GM12878 (cell line): ENCODE measurements at regions not wholly inside any gene's neighbourhood (a gene's known extent, or its start where the extent isn't known, plus 50 kb on each side); places are given as distances from the start of the nearest gene placed in this dataset.

Source experiments
- ATAC-seq: fragments of 200-7000 bp; cut with Tn5 transposase; 3 replicates; pipeline ENCODE4 v1.9.1; 2020; ENCODE audit warnings: mild to moderate bottlenecking, moderate library complexity
- BruUV-seq: library from RNA; stranded (reverse); fragments of 400-500 nt; replicated peaks from 2 replicates; lab custom pipeline; 2021; lab: Mats Ljungman, UMichigan
- CTCF ChIA-PET: fragments of 300-600 bp; sonication (Branson Sonifier 250); formaldehyde crosslinking; extraction: SDS; loops from one replicate; lab custom pipeline; 2021; ENCODE audit warnings: inconsistent platforms; lab: Yijun Ruan, JAX
- POLR2A ChIA-PET: fragments of 350-600 bp; formaldehyde crosslinking; extraction: SDS; loops from one replicate; lab custom pipeline; 2021; ENCODE audit warnings: inconsistent platforms; lab: Charles Lee
- RAD21 ChIA-PET: fragments of 300-600 bp; sonication (Branson Sonifier 250); formaldehyde crosslinking; loops from one replicate; lab custom pipeline; 2023; ENCODE audit warnings: antibody characterized with exemption; ENCODE audit not compliant: unreplicated experiment; lab: Charles Lee
- SMC1A ChIA-PET: fragments of 300-600 bp; sonication (Branson Sonifier 250); formaldehyde crosslinking; loops from one replicate; lab custom pipeline; 2023; ENCODE audit not compliant: unreplicated experiment, uncharacterized antibody; lab: Charles Lee
- DNase-seq: peaks from one replicate; pipeline ENCODE4 v3.0.0-alpha.2; 2011; ENCODE audit warnings: low read depth, low spot score
- FAIRE-seq: peaks from 3 replicates; lab custom pipeline; 2011; peaks lifted over from hg19 to GRCh38; lab: Jason Lieb, UNC
- H2AFZ ChIP-seq: 2 replicates; pipeline ENCODE4 v1.6.0; 2011; ENCODE audit warnings: low read depth, low read length, control low read depth; ENCODE audit not compliant: control insufficient read depth
- H3K27ac ChIP-seq: 2 replicates; pipeline ENCODE4 v1.5.1; 2011; ENCODE audit warnings: control low read depth; ENCODE audit not compliant: control insufficient read depth, insufficient read depth
- H3K27me3 ChIP-seq, 2 experiments: replicated peaks in 1 of 2; 2 replicates each; pipeline versions ENCODE4 v1.6.0 to v1.6.1; 2011; ENCODE audit warnings: low read length in 1 of 2; ENCODE audit not compliant: control insufficient read depth in 2 of 2, insufficient read depth in 2 of 2
- H3K36me3 ChIP-seq, 2 experiments: 2 replicates each; pipeline ENCODE4 v1.5.1; 2011; ENCODE audit warnings: low read length in 1 of 2; ENCODE audit not compliant: control insufficient read depth in 2 of 2, insufficient read depth in 2 of 2
- H3K4me1 ChIP-seq: 2 replicates; pipeline ENCODE4 v1.6.1; 2011; ENCODE audit warnings: mild to moderate bottlenecking, low read length, moderate library complexity, mixed read lengths; ENCODE audit not compliant: control insufficient read depth, insufficient read depth
- H3K4me2 ChIP-seq: 2 replicates; pipeline ENCODE4 v1.6.0; 2011; ENCODE audit warnings: control low read depth; ENCODE audit not compliant: control insufficient read depth, insufficient read depth
- H3K4me3 ChIP-seq: fragments of 200-600 bp; sonication (generic); 2 replicates; pipeline ENCODE4 v1.5.1; 2016
- H3K79me2 ChIP-seq: 2 replicates; pipeline ENCODE4 v1.6.0; 2011; ENCODE audit warnings: low read length; ENCODE audit not compliant: control insufficient read depth, insufficient read depth
- H3K9ac ChIP-seq: 2 replicates; pipeline ENCODE4 v1.8.0; 2011; ENCODE audit warnings: low read length, control low read depth, mixed read lengths; ENCODE audit not compliant: control insufficient read depth, insufficient read depth
- H3K9me3 ChIP-seq: replicated peaks from 3 replicates; pipeline ENCODE4 v1.5.1; 2011; ENCODE audit warnings: mild to moderate bottlenecking, low read length; ENCODE audit not compliant: control insufficient read depth, insufficient read depth
- H4K20me1 ChIP-seq: 2 replicates; pipeline ENCODE4 v1.6.0; 2011; ENCODE audit not compliant: control insufficient read depth, insufficient read depth
- BACH1 ChIP-seq: fragments of 450-650 bp; IDR thresholded peaks from 2 replicates; pipeline ENCODE4 v1.6.1; 2017; ENCODE audit warnings: mild to moderate bottlenecking, borderline replicate concordance
- BHLHE40 ChIP-seq, 2 experiments: fragments of 450-650 bp in 1 of 2; IDR thresholded peaks; 2 replicates each; pipeline ENCODE4 v1.6.1; 2011 to 2017; ENCODE audit warnings: low read depth in 2 of 2, borderline replicate concordance in 1 of 2, improper control_type of control experiment in 1 of 2, low read length in 1 of 2, mild to moderate bottlenecking in 1 of 2
- BMI1 ChIP-seq: fragments of 450-650 bp; IDR thresholded peaks from 2 replicates; pipeline ENCODE4 v1.6.1; 2016; ENCODE audit warnings: mild to moderate bottlenecking, moderate library complexity, borderline replicate concordance
- BRCA1 ChIP-seq: IDR thresholded peaks from 2 replicates; pipeline ENCODE4 v1.6.1; 2011; ENCODE audit warnings: low read depth, low read length, improper control_type of control experiment
- CBX3 ChIP-seq: fragments of 200-600 bp; sonication (generic); IDR thresholded peaks from 2 replicates; pipeline ENCODE4 v1.6.1; 2016; ENCODE audit warnings: low read depth, borderline replicate concordance
- IKZF2 ChIP-seq, 2 experiments: fragments of 450-650 bp; IDR thresholded peaks; 2 replicates each; pipeline ENCODE4 v1.6.1; 2017; ENCODE audit warnings: mild to moderate bottlenecking in 2 of 2, moderate library complexity in 2 of 2
- KLF5 ChIP-seq: fragments of 450-650 bp; IDR thresholded peaks from 2 replicates; pipeline ENCODE4 v1.6.1; 2014; ENCODE audit warnings: mild to moderate bottlenecking; ENCODE audit not compliant: partially characterized antibody
- MTA2 ChIP-seq: fragments of 450-650 bp; IDR thresholded peaks from 2 replicates; pipeline ENCODE4 v1.6.1; 2016; ENCODE audit warnings: low read depth, mild to moderate bottlenecking, moderate library complexity
- NBN ChIP-seq: fragments of 450-650 bp; IDR thresholded peaks from 2 replicates; pipeline ENCODE4 v1.6.1; 2016
- PAX5 ChIP-seq: IDR thresholded peaks from 2 replicates; pipeline ENCODE4 v1.6.1; 2011; ENCODE audit warnings: low read depth, low read length, borderline replicate concordance
- PAX8 ChIP-seq: fragments of 450-650 bp; IDR thresholded peaks from 2 replicates; pipeline ENCODE4 v1.6.1; 2017; ENCODE audit warnings: mild to moderate bottlenecking, moderate library complexity
- RB1 ChIP-seq: fragments of 450-650 bp; formaldehyde crosslinking; IDR thresholded peaks from 2 replicates; pipeline ENCODE4 v1.6.1; 2017; ENCODE audit warnings: mild to moderate bottlenecking, borderline replicate concordance
- SPI1 ChIP-seq: IDR thresholded peaks from 2 replicates; pipeline ENCODE4 v1.6.1; 2011; ENCODE audit warnings: low read depth, mild to moderate bottlenecking, low read length, moderate library complexity, borderline replicate concordance; ENCODE audit not compliant: insufficient read depth
- TARDBP ChIP-seq: IDR thresholded peaks from 2 replicates; pipeline ENCODE4 v1.6.1; 2016; ENCODE audit warnings: borderline replicate concordance
- YBX1 ChIP-seq: fragments of 450-650 bp; IDR thresholded peaks from 2 replicates; pipeline ENCODE4 v1.6.1; 2016; ENCODE audit warnings: antibody characterized with exemption
- WGBS: methylation state at CpG from one replicate; pipeline ENCODE4 v1.1.6; 2016; ENCODE audit warnings: low lambda C conversion rate; ENCODE audit not compliant: insufficient replicate concordance, insufficient coverage; ENCODE audit errors: missing lambda C conversion rate; 5-methylcytosine and 5-hydroxymethylcytosine counted together
- in situ Hi-C: fragments of 300-500 bp; cut with MboI; formaldehyde crosslinking; loops from 9 replicates; pipeline ENCODE4 v1.14.3; 2018; ENCODE audit warnings: mixed read lengths
- intact Hi-C: fragments of 100-400 bp; cut with micrococcal nuclease; formaldehyde crosslinking; loops from one replicate; pipeline ENCODE4 v1.14.2; 2022; ENCODE audit not compliant: unreplicated experiment
- TF ChIP-seq, protein P1 (sequence below): fragments of 450-650 bp; IDR thresholded peaks from 2 replicates; pipeline ENCODE4 v1.6.1; 2016; ENCODE audit warnings: mild to moderate bottlenecking, moderate library complexity, borderline replicate concordance

DNA sequence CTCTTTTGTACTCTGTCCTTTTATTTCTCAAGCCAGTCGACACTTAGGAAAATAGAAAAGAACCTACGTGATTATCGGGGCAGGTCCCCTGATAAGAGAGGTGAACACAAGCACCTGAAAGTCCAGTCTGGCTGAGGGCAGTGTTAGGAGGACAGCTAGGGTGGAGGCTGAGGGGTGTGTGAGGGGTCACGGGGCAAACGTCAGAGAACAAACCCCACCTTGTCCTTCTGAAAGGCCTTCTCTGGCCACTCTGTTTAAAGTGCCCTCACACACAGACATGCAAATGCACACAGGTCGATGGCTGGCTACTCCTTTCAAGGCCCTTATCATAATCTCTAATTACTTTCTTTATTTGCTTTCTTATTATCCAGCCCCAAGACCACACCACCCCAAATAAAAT, 108.8 kb downstream of the ESM1 start:
- Histone ChIP-seq H3K27me3 (peaks cover 0 to 2% of the 10 kb centered on the region in 2 experiments; a peak in 1 of 4 replicates), H3K79me2 (no peaks in the 10 kb centered on the region), H3K4me1 (no peaks in the 10 kb centered on the region), H3K4me2 (no peak overlapping the region), H2AFZ (no peak overlapping the region), H3K27ac (no peak overlapping the region), H3K4me3 (no peak overlapping the region), H3K9ac (no peak overlapping the region), H3K36me3 (no peaks in the 10 kb centered on the region), H4K20me1 (no peaks in the 10 kb centered on the region), H3K9me3 (no peaks in the 10 kb centered on the region)
- 65% methylated on average over 6 of the region's 6 CpGs for WGBS
- ChIA-PET SMC1A (no interaction called here), RAD21 (no interaction called here), CTCF (interaction anchor here (1.2 kb wide), 1 partner anchor 9 kb away, joined by 4 read pairs; no protein-coding TSS in a partner anchor), POLR2A (no interaction called here)
- no peak for FAIRE-seq
- intact Hi-C loops (no loop called here), in situ Hi-C loops (no loop called here)
- no peak for ATAC-seq
- TF ChIP-seq BHLHE40 (IDR thresholded peaks at IDR 0.05; ENCODE audit: borderline replicate concordance in 1 of 2, low read depth in 2 of 2, low read length in 1 of 2) (no peak), YBX1 (no peak), BACH1 (no peak), SPI1 (no peak), TARDBP (no peak), NBN (no peak), PAX8 (no peak), CBX3 (no peak)
- no TSS peak for BruUV-seq
- no peak for DNase-seq

DNA sequence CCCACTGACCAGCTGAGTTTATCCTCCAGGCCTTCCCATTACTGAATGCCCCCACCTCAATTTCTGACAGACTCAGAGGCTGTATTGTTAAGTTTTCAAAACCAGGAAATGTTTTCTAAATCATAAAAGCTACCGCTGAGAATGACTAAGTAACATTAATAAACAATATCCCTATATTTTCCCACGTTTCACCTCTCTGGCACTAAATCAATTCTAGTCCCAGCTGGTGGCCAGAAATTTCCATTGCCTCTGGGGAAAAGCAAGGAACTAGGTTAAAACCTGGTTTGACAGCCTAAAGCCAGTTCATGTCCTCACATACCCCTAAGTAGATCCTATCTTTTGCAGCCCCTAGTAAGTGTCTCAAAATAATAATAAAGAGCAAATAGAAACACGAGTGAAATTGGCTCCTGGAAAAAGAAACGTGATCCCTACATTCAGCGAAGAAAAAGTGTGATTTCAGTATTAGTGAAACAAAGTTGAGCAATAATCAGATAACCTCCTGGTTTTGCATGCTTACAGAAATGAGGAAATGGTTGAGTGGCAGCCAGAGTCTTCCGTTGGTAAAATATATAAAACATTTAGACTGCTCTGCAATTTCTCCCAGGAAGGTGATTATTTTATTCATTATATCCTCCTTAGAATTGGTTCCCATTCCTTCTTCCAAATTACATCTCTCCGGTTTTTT, 110.9 kb downstream of the ESM1 start:
- no peak for ATAC-seq
- H3K4me2 ChIP-seq: no peak overlapping the region
- no peak overlapping the region for H2AFZ ChIP-seq
- no peaks in the 10 kb centered on the region for H4K20me1 ChIP-seq
- intact Hi-C loops (no loop called here), in situ Hi-C loops (no loop called here)
- no peaks in the 10 kb centered on the region for H3K79me2 ChIP-seq
- ChIA-PET SMC1A (no interaction called here), POLR2A (no interaction called here), CTCF (interaction anchor here (3.2 kb wide), 1 partner anchor 30 kb away, joined by 11 read pairs; no protein-coding TSS in a partner anchor), RAD21 (no interaction called here)
- WGBS: under 1% methylated on average over 7 of the region's 7 CpGs
- no peaks in the 10 kb centered on the region for H3K36me3 ChIP-seq
- no peak overlapping the region for H3K27ac ChIP-seq
- DNase-seq: no peak
- no peak overlapping the region for H3K4me3 ChIP-seq
- no peak for FAIRE-seq
- peaks cover 0 to 4% of the 10 kb centered on the region in 2 experiments; a peak in 2 of 4 replicates for H3K27me3 ChIP-seq
- no TSS peak for BruUV-seq
- H3K4me1 ChIP-seq: no peaks in the 10 kb centered on the region
- H3K9me3 ChIP-seq: no peaks in the 10 kb centered on the region
- H3K9ac ChIP-seq: no peak overlapping the region
- TF ChIP-seq BMI1: no peak
- no peak for TF ChIP-seq BRCA1
- no peak for TF ChIP-seq PAX5
- TF ChIP-seq, protein P1, sequence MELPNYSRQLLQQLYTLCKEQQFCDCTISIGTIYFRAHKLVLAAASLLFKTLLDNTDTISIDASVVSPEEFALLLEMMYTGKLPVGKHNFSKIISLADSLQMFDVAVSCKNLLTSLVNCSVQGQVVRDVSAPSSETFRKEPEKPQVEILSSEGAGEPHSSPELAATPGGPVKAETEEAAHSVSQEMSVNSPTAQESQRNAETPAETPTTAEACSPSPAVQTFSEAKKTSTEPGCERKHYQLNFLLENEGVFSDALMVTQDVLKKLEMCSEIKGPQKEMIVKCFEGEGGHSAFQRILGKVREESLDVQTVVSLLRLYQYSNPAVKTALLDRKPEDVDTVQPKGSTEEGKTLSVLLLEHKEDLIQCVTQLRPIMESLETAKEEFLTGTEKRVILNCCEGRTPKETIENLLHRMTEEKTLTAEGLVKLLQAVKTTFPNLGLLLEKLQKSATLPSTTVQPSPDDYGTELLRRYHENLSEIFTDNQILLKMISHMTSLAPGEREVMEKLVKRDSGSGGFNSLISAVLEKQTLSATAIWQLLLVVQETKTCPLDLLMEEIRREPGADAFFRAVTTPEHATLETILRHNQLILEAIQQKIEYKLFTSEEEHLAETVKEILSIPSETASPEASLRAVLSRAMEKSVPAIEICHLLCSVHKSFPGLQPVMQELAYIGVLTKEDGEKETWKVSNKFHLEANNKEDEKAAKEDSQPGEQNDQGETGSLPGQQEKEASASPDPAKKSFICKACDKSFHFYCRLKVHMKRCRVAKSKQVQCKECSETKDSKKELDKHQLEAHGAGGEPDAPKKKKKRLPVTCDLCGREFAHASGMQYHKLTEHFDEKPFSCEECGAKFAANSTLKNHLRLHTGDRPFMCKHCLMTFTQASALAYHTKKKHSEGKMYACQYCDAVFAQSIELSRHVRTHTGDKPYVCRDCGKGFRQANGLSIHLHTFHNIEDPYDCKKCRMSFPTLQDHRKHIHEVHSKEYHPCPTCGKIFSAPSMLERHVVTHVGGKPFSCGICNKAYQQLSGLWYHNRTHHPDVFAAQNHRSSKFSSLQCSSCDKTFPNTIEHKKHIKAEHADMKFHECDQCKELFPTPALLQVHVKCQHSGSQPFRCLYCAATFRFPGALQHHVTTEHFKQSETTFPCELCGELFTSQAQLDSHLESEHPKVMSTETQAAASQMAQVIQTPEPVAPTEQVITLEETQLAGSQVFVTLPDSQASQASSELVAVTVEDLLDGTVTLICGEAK: no peak
- TF ChIP-seq PAX8: no peak
- TF ChIP-seq KLF5: no peak
- TF ChIP-seq MTA2: no peak
- TF ChIP-seq RB1: no peak
- TF ChIP-seq IKZF2 (IDR thresholded peaks at IDR 0.05): no peak
